HCT116 (cell line): ENCODE measurements at regions not wholly inside any gene's neighbourhood (a gene's known extent, or its start where the extent isn't known, plus 50 kb on each side); places are given as distances from the start of the nearest gene placed in this dataset.

Experiments
- ATAC-seq: fragments of 200-7000 bp; cut with Tn5 transposase; 2 replicates; pipeline ENCODE4 v1.9.1; 2020; ENCODE audit warnings: mild to moderate bottlenecking, moderate library complexity
- BruUV-seq: library from RNA; stranded (reverse); fragments of 400-500 nt; replicated peaks from 2 replicates; lab custom pipeline; 2021; lab: Mats Ljungman, UMichigan
- CTCF ChIA-PET: fragments of 300-600 bp; sonication (Branson Sonifier 250); formaldehyde crosslinking; loops from one replicate; lab custom pipeline; 2021; ENCODE audit warnings: antibody characterized with exemption; lab: Charles Lee
- POLR2A ChIA-PET: fragments of 300-600, 350-600 bp; sonication (Branson Sonifier 250); formaldehyde crosslinking; loops from one replicate; lab custom pipeline; 2021; ENCODE audit warnings: antibody characterized with exemption; lab: Charles Lee
- RAD21 ChIA-PET, 2 experiments: fragments of 300-600 bp; sonication (Branson Sonifier 250); formaldehyde crosslinking; loops; one replicate each; lab custom pipeline; 2023; ENCODE audit warnings: low total read pairs in 2 of 2; ENCODE audit not compliant: uncharacterized antibody in 2 of 2, unreplicated experiment in 2 of 2, low non-redundant PET in 1 of 2; lab: Charles Lee
- DNase-seq: peaks from one replicate; pipeline ENCODE4 v3.0.0-alpha.2; 2010; ENCODE audit warnings: low read depth, low spot score
- H2AFZ ChIP-seq: fragments of 200-600 bp; shearing (Covaris generic), sonication (generic); 2 replicates; pipeline ENCODE4 v1.6.1; 2017; ENCODE audit warnings: low read depth, mixed run types, mixed read lengths, antibody characterized with exemption, low read length; ENCODE audit not compliant: poor library complexity, severe bottlenecking
- H3K27ac ChIP-seq: 2 replicates; pipeline ENCODE4 v1.5.1; 2012; ENCODE audit warnings: low read depth, low read length
- H3K27me3 ChIP-seq: fragments of 200-600 bp; sonication (generic); 2 replicates; pipeline ENCODE4 v1.6.1; 2016; ENCODE audit warnings: mixed run types, low read length, mixed read lengths; ENCODE audit not compliant: insufficient read depth
- H3K36me3 ChIP-seq, 2 experiments: fragments of 200-500 bp in 1 of 2; fragments of 200-600 bp in 1 of 2; sonication (Bioruptor generic) in 1 of 2; sonication (generic) in 1 of 2; 2 replicates each; pipeline versions ENCODE4 v1.5.1 to v1.6.1; 2014 to 2016; ENCODE audit warnings: low read length in 2 of 2, inconsistent platforms in 1 of 2, mixed read lengths in 1 of 2, mixed run types in 1 of 2; ENCODE audit not compliant: insufficient read depth in 2 of 2, control insufficient read depth in 1 of 2
- H3K4me1 ChIP-seq, 2 experiments: fragments of 200-600 bp in 1 of 2; sonication (generic) in 1 of 2; 2 replicates each; pipeline versions ENCODE4 v1.5.1 to v1.6.1; 2012 to 2017; ENCODE audit warnings: low read length in 2 of 2, inconsistent platforms in 1 of 2, mild to moderate bottlenecking in 1 of 2, mixed read lengths in 1 of 2, mixed run types in 1 of 2, moderate library complexity in 1 of 2; ENCODE audit not compliant: insufficient read depth in 2 of 2, control insufficient read depth in 1 of 2
- H3K4me2 ChIP-seq: fragments of 200-600 bp; sonication (generic); 2 replicates; pipeline ENCODE4 v1.6.1; 2017; ENCODE audit warnings: mixed run types, low read length, mixed read lengths
- H3K4me3 ChIP-seq, 2 experiments: fragments of 200-600 bp in 1 of 2; sonication (generic) in 1 of 2; replicated peaks in 1 of 2; 2 replicates each; pipeline ENCODE4 v1.5.1; 2011 to 2016; ENCODE audit warnings: low read length in 2 of 2, control low read depth in 1 of 2, low read depth in 1 of 2, mild to moderate bottlenecking in 1 of 2, mixed read lengths in 1 of 2, mixed run types in 1 of 2
- H3K79me2 ChIP-seq: fragments of 200-600 bp; sonication (generic); 2 replicates; pipeline ENCODE4 v1.6.1; 2017; ENCODE audit warnings: mild to moderate bottlenecking, mixed run types, low read length, moderate library complexity, mixed read lengths; ENCODE audit not compliant: insufficient read depth
- H3K9ac ChIP-seq: fragments of 200-600 bp; sonication (generic); 2 replicates; pipeline ENCODE4 v1.6.1; 2016; ENCODE audit warnings: low read length, mixed read lengths
- H3K9me2 ChIP-seq: fragments of 200-600 bp; sonication (generic), shearing (Covaris generic); 2 replicates; pipeline ENCODE4 v1.6.1; 2017; ENCODE audit warnings: mixed run types, mild to moderate bottlenecking, moderate library complexity; ENCODE audit not compliant: insufficient read depth
- H3K9me3 ChIP-seq, 2 experiments: fragments of 200-500 bp in 1 of 2; fragments of 200-600 bp in 1 of 2; sonication (Bioruptor generic) in 1 of 2; sonication (generic) in 1 of 2; 2 replicates each; pipeline ENCODE4 v1.6.1; 2014 to 2017; ENCODE audit warnings: low read length in 2 of 2, mixed read lengths in 2 of 2, inconsistent platforms in 1 of 2, low read depth in 1 of 2, mild to moderate bottlenecking in 1 of 2, mixed run types in 1 of 2, moderate library complexity in 1 of 2; ENCODE audit not compliant: control insufficient read depth in 1 of 2, insufficient read depth in 1 of 2
- H4K20me1 ChIP-seq: fragments of 200-600 bp; sonication (generic), shearing (Covaris generic); 2 replicates; pipeline ENCODE4 v1.6.1; 2017; ENCODE audit warnings: mixed run types, mild to moderate bottlenecking, moderate library complexity; ENCODE audit not compliant: insufficient read depth
- CEBPB ChIP-seq: IDR thresholded peaks from 2 replicates; pipeline ENCODE4 v1.6.1; 2012; ENCODE audit warnings: low read depth
- POLR2A ChIP-seq: IDR thresholded peaks from 2 replicates; pipeline ENCODE4 v1.7.0; 2011; ENCODE audit warnings: borderline replicate concordance; ENCODE audit not compliant: insufficient read depth, insufficient read length; ENCODE audit errors: extremely low read depth
- RAD21 ChIP-seq: IDR thresholded peaks from 2 replicates; pipeline ENCODE4 v1.6.1; 2012; ENCODE audit warnings: low read depth, mild to moderate bottlenecking
- intact Hi-C: fragments of 100-400 bp; cut with micrococcal nuclease; formaldehyde crosslinking; loops from 2 replicates; pipeline ENCODE4 v1.10.0; 2022
- TF ChIP-seq, protein P1 (sequence below), 3 experiments: fragments of 200-600 bp in 1 of 3; sonication (generic) in 1 of 3; IDR thresholded peaks in 2 of 3; conservative IDR thresholded peaks in 1 of 3; 2 replicates each; pipeline ENCODE4 v1.5.1; 2012 to 2017; ENCODE audit warnings: low read depth in 2 of 3, low read length in 2 of 3, antibody characterized with exemption in 1 of 3, borderline replicate concordance in 1 of 3, control low read depth in 1 of 3, mild to moderate bottlenecking in 1 of 3, mixed read lengths in 1 of 3, mixed run types in 1 of 3, moderate library complexity in 1 of 3; ENCODE audit not compliant: insufficient read depth in 1 of 3
- TF ChIP-seq, protein P2 (sequence below): IDR thresholded peaks from 2 replicates; pipeline ENCODE4 v1.6.1; 2012

DNA sequence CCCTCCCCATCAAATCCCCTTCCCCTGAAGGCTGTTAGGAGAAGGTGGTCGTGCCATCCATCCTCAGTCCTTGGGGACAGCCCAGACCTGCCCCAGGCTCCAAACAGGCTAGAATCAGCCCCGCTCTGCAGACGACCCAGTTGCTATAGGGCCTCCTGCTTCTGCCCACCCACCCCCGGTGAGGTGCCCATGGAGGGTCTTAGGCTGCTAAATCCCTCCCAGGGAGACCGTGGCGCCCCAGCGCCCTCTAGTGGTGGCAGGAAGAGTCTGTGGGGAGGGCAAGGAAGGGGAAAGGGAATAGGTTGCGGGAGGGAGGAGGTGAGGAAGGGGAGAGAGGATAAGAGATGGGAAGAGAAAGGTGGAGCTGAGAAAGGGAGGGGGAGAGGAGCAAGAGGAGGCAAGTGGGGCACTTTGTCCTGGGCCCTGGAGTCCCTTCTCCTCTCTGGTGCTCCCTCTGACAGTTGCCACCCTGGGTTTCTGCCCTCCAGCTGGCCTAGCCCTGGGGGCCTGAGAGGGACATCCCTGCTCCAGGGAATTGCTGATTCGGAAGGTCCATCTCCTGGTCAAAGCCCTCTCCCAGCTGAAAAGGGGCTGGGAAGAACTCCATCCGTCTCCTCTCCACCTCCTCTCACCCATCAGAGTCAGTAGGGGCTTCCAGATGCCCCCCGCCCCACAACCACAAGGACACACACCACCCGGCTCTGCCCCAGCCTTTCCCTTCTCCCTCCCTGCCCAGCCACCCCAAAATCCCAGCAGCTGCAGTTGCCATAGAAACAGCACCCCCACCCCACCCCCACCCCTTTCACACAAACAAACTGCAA is 55.4 kb downstream of the CAMK2N1 start:
- ChIA-PET POLR2A (no interaction called here), CTCF (interaction anchor here (0.6 to 6.1 kb wide), 7 partner anchors 10 to 218 kb away, joined by 3 to 29 read pairs (median 3); no protein-coding TSS in a partner anchor), RAD21 (interaction anchor here in 1 of 2 experiments (0.6 kb wide), 1 partner anchor 36 kb away, joined by 3 read pairs; no protein-coding TSS in a partner anchor)
- DNase-seq, result no peak
- H3K9me2 ChIP-seq, result no peaks in the 10 kb centered on the region
- H3K9me3 ChIP-seq, result peaks cover 0 to 4% of the 10 kb centered on the region in 2 experiments; a peak in 1 of 4 replicates
- H2AFZ ChIP-seq, result peak overlapping the region; percentile 38
- intact Hi-C loops, result loop anchor here (1.0 to 5.0 kb wide), 3 partner anchors 68 to 217 kb away; partner anchors contain the start of gene PINK1
- H3K4me2 ChIP-seq, result no peak overlapping the region
- BruUV-seq, result no TSS peak
- H3K9ac ChIP-seq, result no peak overlapping the region
- peaks cover 3 to 22% of the 10 kb centered on the region in 2 experiments; a peak in 2 of 4 replicates for H3K4me1 ChIP-seq
- no peaks in the 10 kb centered on the region for H3K36me3 ChIP-seq
- H3K27me3 ChIP-seq, result no peaks in the 10 kb centered on the region
- H3K27ac ChIP-seq, result no peak overlapping the region
- H3K4me3 ChIP-seq, result no peak overlapping the region
- TF ChIP-seq POLR2A (no peak), RAD21 (peak; percentile 94)
- TF ChIP-seq, protein P1, sequence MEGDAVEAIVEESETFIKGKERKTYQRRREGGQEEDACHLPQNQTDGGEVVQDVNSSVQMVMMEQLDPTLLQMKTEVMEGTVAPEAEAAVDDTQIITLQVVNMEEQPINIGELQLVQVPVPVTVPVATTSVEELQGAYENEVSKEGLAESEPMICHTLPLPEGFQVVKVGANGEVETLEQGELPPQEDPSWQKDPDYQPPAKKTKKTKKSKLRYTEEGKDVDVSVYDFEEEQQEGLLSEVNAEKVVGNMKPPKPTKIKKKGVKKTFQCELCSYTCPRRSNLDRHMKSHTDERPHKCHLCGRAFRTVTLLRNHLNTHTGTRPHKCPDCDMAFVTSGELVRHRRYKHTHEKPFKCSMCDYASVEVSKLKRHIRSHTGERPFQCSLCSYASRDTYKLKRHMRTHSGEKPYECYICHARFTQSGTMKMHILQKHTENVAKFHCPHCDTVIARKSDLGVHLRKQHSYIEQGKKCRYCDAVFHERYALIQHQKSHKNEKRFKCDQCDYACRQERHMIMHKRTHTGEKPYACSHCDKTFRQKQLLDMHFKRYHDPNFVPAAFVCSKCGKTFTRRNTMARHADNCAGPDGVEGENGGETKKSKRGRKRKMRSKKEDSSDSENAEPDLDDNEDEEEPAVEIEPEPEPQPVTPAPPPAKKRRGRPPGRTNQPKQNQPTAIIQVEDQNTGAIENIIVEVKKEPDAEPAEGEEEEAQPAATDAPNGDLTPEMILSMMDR (IDR thresholded peaks at IDR 0.05 in 2 of 3, conservative IDR thresholded peaks at IDR 0.05 in 1 of 3; ENCODE audit: borderline replicate concordance in 1 of 3, insufficient read depth in 1 of 3, low read depth in 2 of 3, low read length in 2 of 3), result peak; percentile 95 to 98 (median 95)
- H3K79me2 ChIP-seq, result no peaks in the 10 kb centered on the region
- peak; percentile 87 for ATAC-seq
- no peaks in the 10 kb centered on the region for H4K20me1 ChIP-seq

- BruUV-seq, result no TSS peak
- DNase-seq (no peak), ATAC-seq (no peak)
- Histone ChIP-seq H2AFZ (no peak overlapping the region), H3K4me3 (no peak overlapping the region), H3K4me1 (peaks cover 3 to 19% of the 10 kb centered on the region in 2 experiments; a peak in 2 of 4 replicates), H3K9ac (no peak overlapping the region), H3K27ac (no peak overlapping the region), H3K9me2 (no peaks in the 10 kb centered on the region), H3K36me3 (no peaks in the 10 kb centered on the region), H3K9me3 (peaks cover 0 to 5% of the 10 kb centered on the region in 2 experiments; a peak in 1 of 4 replicates), H4K20me1 (no peaks in the 10 kb centered on the region), H3K79me2 (no peaks in the 10 kb centered on the region), H3K27me3 (no peaks in the 10 kb centered on the region), H3K4me2 (no peak overlapping the region)
- intact Hi-C loops, result no loop called here
- RAD21 ChIA-PET, result no interaction called here
- POLR2A ChIA-PET, result no interaction called here
- CTCF ChIA-PET, result interaction anchor here (1.2 to 6.1 kb wide), 2 partner anchors 65 to 67 kb away, joined by 6 to 29 read pairs; no protein-coding TSS in a partner anchor
- TF ChIP-seq, protein P2, sequence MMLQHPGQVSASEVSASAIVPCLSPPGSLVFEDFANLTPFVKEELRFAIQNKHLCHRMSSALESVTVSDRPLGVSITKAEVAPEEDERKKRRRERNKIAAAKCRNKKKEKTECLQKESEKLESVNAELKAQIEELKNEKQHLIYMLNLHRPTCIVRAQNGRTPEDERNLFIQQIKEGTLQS, result no peak
- no peak for TF ChIP-seq CEBPB
These were observed 56.7 kb downstream of the CAMK2N1 start for GRCh38 chr1:20429296-20429695.
